HTR-8/SVneo (cell line): ENCODE measurements at regions not wholly inside any gene's neighbourhood (a gene's known extent, or its start where the extent isn't known, plus 50 kb on each side); places are given as distances from the start of the nearest gene placed in this dataset.
"Not testable (repeated sequence)": the region's sequence is repeated elsewhere in the genome, so short reads cannot be mapped to it uniquely, and the experiment has no call there.

Experiments
- DNase-seq: peaks from one replicate; pipeline ENCODE4 v3.0.0; 2011; ENCODE audit warnings: low spot score, mixed read lengths; ENCODE audit not compliant: insufficient read length
- FAIRE-seq: peaks from 2 replicates; lab custom pipeline; 2011; peaks lifted over from hg19 to GRCh38; lab: Jason Lieb, UNC

GRCh38 chr4:82200046-82200445, 173.7 kb downstream of the HNRNPD start:
- DNase-seq = no peak
- FAIRE-seq = no peak

GRCh38 chr4:82194329-82194728, 179.5 kb downstream of the HNRNPD start:
- FAIRE-seq (no peak), DNase-seq (no peak)

GRCh38 chr4:82192017-82192673, 181.6 kb downstream of the HNRNPD start:
- DNase-seq (no peak), FAIRE-seq (no peak)

- no peak for DNase-seq
- FAIRE-seq = no peak
Measured at GRCh38 chr4:82181789-82182188, 192.0 kb downstream of the HNRNPD start.

- DNase-seq (no peak), FAIRE-seq (no peak)
Measured at GRCh38 chr4:82172186-82172585, 201.6 kb downstream of the HNRNPD start.

- no peak for DNase-seq
- FAIRE-seq = no peak
Measured at GRCh38 chr4:82171531-82172155, 202.1 kb downstream of the HNRNPD start.

GRCh38 chr4:82149750-82150149, 224.0 kb downstream of the HNRNPD start:
- no peak for FAIRE-seq
- DNase-seq = no peak

GRCh38 chr4:82145850-82146249, 227.9 kb downstream of the HNRNPD start:
- FAIRE-seq (no peak), DNase-seq (no peak)

- DNase-seq (no peak), FAIRE-seq (no peak)
Measured at GRCh38 chr4:82140422-82140821, 233.4 kb downstream of the HNRNPD start.

- FAIRE-seq = no peak
- no peak for DNase-seq
Measured at GRCh38 chr4:82139287-82139686, 234.5 kb downstream of the HNRNPD start.

GRCh38 chr4:82138374-82138773, 235.4 kb downstream of the HNRNPD start:
- no peak for FAIRE-seq
- DNase-seq = no peak

- no peak for FAIRE-seq
- DNase-seq = no peak
Measured at GRCh38 chr4:82136161-82136801, 237.5 kb downstream of the HNRNPD start.

- no peak for FAIRE-seq
- no peak for DNase-seq
Measured at GRCh38 chr4:82128355-82128754, 245.4 kb downstream of the HNRNPD start.

- DNase-seq = no peak
- FAIRE-seq = no peak
Measured at GRCh38 chr4:82126512-82127040, 247.2 kb downstream of the HNRNPD start.

- FAIRE-seq = no peak
- no peak for DNase-seq
Measured at GRCh38 chr4:82125787-82126297, 247.9 kb downstream of the HNRNPD start.

- FAIRE-seq = no peak
- no peak for DNase-seq
Measured at GRCh38 chr4:82124932-82125786, 248.6 kb downstream of the HNRNPD start.

GRCh38 chr4:82124365-82124764, 249.4 kb downstream of the HNRNPD start:
- no peak for FAIRE-seq

GRCh38 chr4:82123934-82124333, 249.9 kb downstream of the HNRNPD start:
- DNase-seq = no peak
- no peak for FAIRE-seq

More at GRCh38 chr4:82124365-82124764, 249.4 kb downstream of the HNRNPD start:
- DNase-seq = no peak

GRCh38 chr4:82115183-82115582, 258.6 kb downstream of the HNRNPD start:
- not testable (repeated sequence) for FAIRE-seq, DNase-seq

GRCh38 chr4:82108506-82108905, 265.3 kb downstream of the HNRNPD start:
- DNase-seq (no peak), FAIRE-seq (no peak)
